Mesendoderm (in vitro differentiated cells): ENCODE measurements at regions not wholly inside any gene's neighbourhood (a gene's known extent, or its start where the extent isn't known, plus 50 kb on each side); places are given as distances from the start of the nearest gene placed in this dataset.

ENCODE experiments used
- DNase-seq: peaks from one replicate; pipeline ENCODE4 v3.0.0; 2013
- H2AK5ac ChIP-seq: 2 replicates; pipeline ENCODE4 v1.6.1; 2013; ENCODE audit warnings: low read length, inconsistent platforms
- H2BK120ac ChIP-seq: 2 replicates; pipeline ENCODE4 v1.6.1; 2013; ENCODE audit warnings: low read depth, mild to moderate bottlenecking, low read length, moderate library complexity, mixed read lengths
- H2BK15ac ChIP-seq: replicated peaks from 2 replicates; pipeline ENCODE4 v1.6.1; 2013; ENCODE audit warnings: low read depth, mild to moderate bottlenecking, moderate library complexity
- H2BK5ac ChIP-seq: 2 replicates; pipeline ENCODE4 v1.6.1; 2013; ENCODE audit warnings: low read length, inconsistent platforms
- H3K18ac ChIP-seq: 2 replicates; pipeline ENCODE4 v1.6.1; 2013; ENCODE audit warnings: mild to moderate bottlenecking, low read length, mixed read lengths
- H3K23ac ChIP-seq: one replicate; pipeline ENCODE4 v1.6.1; 2013; ENCODE audit warnings: low read length
- H3K27ac ChIP-seq: 2 replicates; pipeline ENCODE4 v1.5.1; 2013; ENCODE audit warnings: low read depth, mild to moderate bottlenecking, inconsistent platforms, low read length, moderate library complexity
- H3K27me3 ChIP-seq: 2 replicates; pipeline ENCODE4 v1.6.1; 2013; ENCODE audit warnings: low read length, control low read depth, mild to moderate bottlenecking, inconsistent platforms; ENCODE audit not compliant: insufficient read depth, poor library complexity
- H3K36me3 ChIP-seq: 2 replicates; pipeline ENCODE4 v1.6.1; 2013; ENCODE audit warnings: low read length, inconsistent platforms; ENCODE audit not compliant: control insufficient read depth, insufficient read depth
- H3K4ac ChIP-seq: one replicate; pipeline ENCODE4 v1.6.1; 2013; ENCODE audit warnings: low read depth, mild to moderate bottlenecking, low read length, moderate library complexity
- H3K4me1 ChIP-seq: 2 replicates; pipeline ENCODE4 v1.6.1; 2013; ENCODE audit warnings: low read depth, low read length, inconsistent platforms; ENCODE audit not compliant: control insufficient read depth
- H3K4me2 ChIP-seq: 2 replicates; pipeline ENCODE4 v1.6.1; 2013; ENCODE audit warnings: low read length
- H3K4me3 ChIP-seq: 2 replicates; pipeline ENCODE4 v1.5.1; 2013; ENCODE audit warnings: mild to moderate bottlenecking, low read length
- H3K56ac ChIP-seq: one replicate; pipeline ENCODE4 v1.6.1; 2013; ENCODE audit warnings: low read length
- H3K79me1 ChIP-seq: 2 replicates; pipeline ENCODE4 v1.6.1; 2013; ENCODE audit warnings: low read length, inconsistent platforms
- H3K79me2 ChIP-seq: 2 replicates; pipeline ENCODE4 v1.6.1; 2013; ENCODE audit warnings: mild to moderate bottlenecking, low read length; ENCODE audit not compliant: control insufficient read depth, insufficient read depth
- H3K9ac ChIP-seq: 2 replicates; pipeline ENCODE4 v1.6.1; 2013; ENCODE audit warnings: low read length, inconsistent platforms
- H4K5ac ChIP-seq: one replicate; pipeline ENCODE4 v1.6.1; 2013; ENCODE audit warnings: low read length
- H4K8ac ChIP-seq: one replicate; pipeline ENCODE4 v1.6.1; 2013; ENCODE audit warnings: low read depth, mild to moderate bottlenecking, control low read depth, low read length, moderate library complexity
- WGBS: extraction: QIAGEN DNeasy Blood & Tissue Kit; methylation state at CpG from one replicate; pipeline ENCODE4 v1.1.7; 2013; ENCODE audit warnings: low lambda C conversion rate, missing lambda C conversion rate; ENCODE audit not compliant: insufficient coverage; ENCODE audit errors: extremely low coverage; 5-methylcytosine and 5-hydroxymethylcytosine counted together

DNA sequence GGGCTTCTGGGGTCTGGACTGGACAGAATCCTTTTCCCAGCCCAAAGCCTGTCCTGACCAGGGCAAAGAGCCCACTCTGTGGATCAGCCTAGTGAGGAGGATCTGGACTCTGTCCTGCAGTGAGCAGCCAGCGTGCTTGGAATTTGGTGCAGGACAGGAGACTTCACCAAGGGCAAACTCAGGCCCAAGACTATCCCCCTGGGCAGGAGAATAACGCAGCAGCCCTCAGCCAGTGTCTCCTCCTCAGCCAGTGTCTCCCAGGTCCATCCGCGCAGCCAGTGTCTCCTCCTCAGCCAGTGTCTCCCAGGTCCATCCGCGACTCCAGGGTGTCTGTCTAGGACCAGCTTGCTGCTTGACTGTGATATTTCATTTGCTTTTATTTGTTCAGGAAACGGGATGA lies 1334.0 kb downstream of the TBC1D22A start:
- Histone ChIP-seq H2AK5ac (no peak overlapping the region), H4K8ac (no peak overlapping the region)
- WGBS, result no CpG with 5 or more reads among the region's 7 CpGs

DNA sequence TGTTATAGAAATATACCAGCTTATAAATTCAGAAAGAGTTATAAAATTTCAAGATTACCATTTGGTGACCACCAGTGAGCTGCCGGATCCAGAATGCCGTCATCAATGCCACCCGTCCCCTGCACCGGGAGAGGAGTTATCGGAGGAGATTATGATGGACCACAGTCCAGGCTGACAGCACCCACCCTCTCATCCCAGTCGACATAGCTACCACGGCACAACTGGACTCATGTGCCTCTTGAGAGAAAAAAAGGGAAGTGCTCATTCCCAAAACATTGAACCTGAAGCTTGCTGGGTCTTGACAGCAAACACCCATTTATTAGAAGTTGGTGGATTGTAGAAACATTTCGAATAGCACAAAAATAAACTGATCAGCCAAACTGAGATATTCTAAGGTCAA lies 1331.5 kb downstream of the TBC1D22A start:
- Histone ChIP-seq H2BK5ac (no peak overlapping the region), H4K8ac (no peak overlapping the region), H3K36me3 (no peaks in the 10 kb centered on the region), H3K79me1 (no peaks in the 10 kb centered on the region), H3K4me3 (no peak overlapping the region), H2BK120ac (no peak overlapping the region), H3K27me3 (no peaks in the 10 kb centered on the region), H3K4ac (no peak overlapping the region), H3K23ac (no peak overlapping the region), H3K27ac (no peak overlapping the region), H2AK5ac (no peak overlapping the region), H3K56ac (no peak overlapping the region), H3K79me2 (no peaks in the 10 kb centered on the region), H4K5ac (no peak overlapping the region), H3K9ac (no peak overlapping the region), H3K18ac (no peak overlapping the region), H3K4me1 (no peaks in the 10 kb centered on the region), H3K4me2 (no peak overlapping the region), H2BK15ac (no peak overlapping the region)
- no CpG with 5 or more reads among the region's 8 CpGs for WGBS
- DNase-seq, result no peak

More for the DNA sequence above, 1334.0 kb downstream of the TBC1D22A start:
- Histone ChIP-seq H2BK15ac (no peak overlapping the region), H3K4me3 (no peak overlapping the region), H3K79me1 (no peaks in the 10 kb centered on the region), H3K79me2 (no peaks in the 10 kb centered on the region), H4K5ac (no peak overlapping the region), H3K4ac (no peak overlapping the region), H2BK120ac (no peak overlapping the region), H3K18ac (no peak overlapping the region), H3K27ac (no peak overlapping the region), H2BK5ac (no peak overlapping the region), H3K23ac (no peak overlapping the region), H3K9ac (no peak overlapping the region), H3K27me3 (no peaks in the 10 kb centered on the region), H3K4me2 (no peak overlapping the region), H3K56ac (no peak overlapping the region), H3K36me3 (no peaks in the 10 kb centered on the region), H3K4me1 (no peaks in the 10 kb centered on the region)
- no peak for DNase-seq

DNA sequence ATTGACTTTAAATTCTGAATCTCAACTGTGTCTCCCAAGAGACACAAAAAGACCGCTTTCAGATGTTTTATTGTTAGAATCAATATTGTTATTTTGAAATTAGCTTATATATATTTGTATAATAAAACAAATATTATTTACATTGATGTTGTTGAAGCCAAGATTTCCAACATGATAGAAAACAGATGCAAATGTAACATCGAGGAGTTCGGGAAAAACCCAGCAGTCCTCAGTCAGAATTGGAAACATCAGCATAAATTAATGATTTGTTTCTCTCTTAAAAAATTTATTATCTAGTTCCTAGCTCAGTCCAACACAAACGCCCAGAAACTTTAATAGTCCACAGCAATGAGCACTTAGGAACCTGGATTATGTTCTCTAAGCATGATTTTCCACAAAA lies 1330.4 kb downstream of the TBC1D22A start:
- Histone ChIP-seq H3K36me3 (no peaks in the 10 kb centered on the region), H2BK15ac (no peak overlapping the region), H3K79me1 (no peaks in the 10 kb centered on the region), H2AK5ac (no peak overlapping the region), H3K23ac (no peak overlapping the region), H3K4me2 (no peak overlapping the region), H3K56ac (no peak overlapping the region), H2BK120ac (no peak overlapping the region), H4K5ac (no peak overlapping the region), H3K27me3 (no peaks in the 10 kb centered on the region), H3K4me1 (no peaks in the 10 kb centered on the region), H2BK5ac (no peak overlapping the region), H3K9ac (no peak overlapping the region), H3K18ac (no peak overlapping the region), H3K27ac (no peak overlapping the region), H3K79me2 (no peaks in the 10 kb centered on the region), H3K4ac (no peak overlapping the region), H4K8ac (no peak overlapping the region), H3K4me3 (no peak overlapping the region)
- no CpG with 5 or more reads among the region's 4 CpGs for WGBS
- no peak for DNase-seq

DNA sequence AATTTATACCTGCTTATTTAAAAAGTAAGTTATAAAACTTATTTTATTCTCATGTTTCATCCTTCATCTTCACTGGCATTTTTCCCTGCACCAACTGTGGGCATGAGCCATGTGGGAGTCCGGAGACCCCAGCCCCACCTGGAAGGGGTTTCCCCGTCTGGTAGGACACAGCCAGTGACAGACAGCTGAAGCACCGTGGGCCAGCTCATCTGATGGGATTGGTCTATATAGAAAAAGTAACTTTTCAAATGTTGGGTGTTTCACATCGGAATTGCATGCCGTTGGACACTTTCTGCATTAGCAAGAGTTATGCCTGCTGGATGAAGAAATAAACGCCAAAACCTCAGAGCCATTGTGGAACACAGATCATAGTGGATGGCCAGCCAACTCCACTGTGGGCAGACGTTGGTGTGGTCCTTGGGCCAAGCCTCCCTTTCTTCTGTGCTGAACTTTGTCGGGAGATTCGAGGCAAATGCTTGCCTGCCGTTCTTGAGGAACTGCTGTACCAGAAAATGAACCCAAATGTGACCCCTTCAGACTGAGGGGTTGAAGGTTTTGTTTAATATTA lies 1329.3 kb downstream of the TBC1D22A start:
- Histone ChIP-seq H3K79me1 (no peaks in the 10 kb centered on the region), H3K27ac (no peak overlapping the region), H3K23ac (no peak overlapping the region), H4K8ac (no peak overlapping the region), H3K18ac (no peak overlapping the region), H3K4ac (no peak overlapping the region), H2BK120ac (no peak overlapping the region), H3K4me2 (no peak overlapping the region), H3K4me1 (no peaks in the 10 kb centered on the region), H4K5ac (no peak overlapping the region), H2BK5ac (no peak overlapping the region), H2BK15ac (no peak overlapping the region), H3K4me3 (no peak overlapping the region), H3K79me2 (no peaks in the 10 kb centered on the region), H2AK5ac (no peak overlapping the region), H3K9ac (no peak overlapping the region), H3K56ac (no peak overlapping the region), H3K27me3 (no peaks in the 10 kb centered on the region), H3K36me3 (no peaks in the 10 kb centered on the region)
- no CpG with 5 or more reads among the region's 10 CpGs for WGBS
- no peak for DNase-seq

DNA sequence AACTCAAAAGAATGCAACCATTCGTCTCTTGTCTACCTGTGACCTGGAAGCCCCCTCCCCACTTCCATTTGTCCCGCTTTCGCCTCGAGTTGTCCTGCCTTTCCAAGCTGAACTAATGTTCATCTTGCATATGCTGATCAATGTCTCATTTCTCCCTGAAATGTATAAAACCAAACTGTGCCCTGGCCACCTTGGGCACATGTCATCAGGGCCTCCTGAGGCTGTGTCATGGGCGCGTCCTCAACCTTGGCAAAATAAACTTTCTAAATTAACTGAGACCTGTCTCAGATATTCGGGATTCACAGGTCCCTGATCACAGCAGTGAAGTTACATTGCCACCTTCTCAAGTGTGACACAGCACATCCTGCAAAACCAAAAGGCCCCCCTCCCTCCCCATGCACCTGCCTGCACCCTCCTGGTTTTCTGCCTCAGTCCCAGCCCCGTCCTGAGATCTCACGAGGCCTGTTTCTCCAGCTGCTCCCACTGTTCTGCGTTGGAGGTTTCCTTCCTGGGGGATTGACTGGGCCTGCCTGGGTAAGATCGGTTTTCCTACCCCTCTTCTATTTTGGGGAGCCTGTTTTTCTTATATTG lies 1328.7 kb downstream of the TBC1D22A start:
- Histone ChIP-seq H2BK15ac (no peak overlapping the region), H4K8ac (no peak overlapping the region), H3K4ac (no peak overlapping the region), H3K27ac (no peak overlapping the region), H3K79me1 (no peaks in the 10 kb centered on the region), H3K4me3 (no peak overlapping the region), H2BK120ac (no peak overlapping the region), H3K18ac (no peak overlapping the region), H3K56ac (no peak overlapping the region), H3K4me1 (no peaks in the 10 kb centered on the region), H3K4me2 (no peak overlapping the region), H3K9ac (no peak overlapping the region), H2AK5ac (no peak overlapping the region), H3K27me3 (no peaks in the 10 kb centered on the region), H3K36me3 (no peaks in the 10 kb centered on the region), H3K79me2 (no peaks in the 10 kb centered on the region), H3K23ac (no peak overlapping the region), H2BK5ac (no peak overlapping the region), H4K5ac (no peak overlapping the region)
- no peak for DNase-seq
- no CpG with 5 or more reads among the region's 11 CpGs for WGBS

DNA sequence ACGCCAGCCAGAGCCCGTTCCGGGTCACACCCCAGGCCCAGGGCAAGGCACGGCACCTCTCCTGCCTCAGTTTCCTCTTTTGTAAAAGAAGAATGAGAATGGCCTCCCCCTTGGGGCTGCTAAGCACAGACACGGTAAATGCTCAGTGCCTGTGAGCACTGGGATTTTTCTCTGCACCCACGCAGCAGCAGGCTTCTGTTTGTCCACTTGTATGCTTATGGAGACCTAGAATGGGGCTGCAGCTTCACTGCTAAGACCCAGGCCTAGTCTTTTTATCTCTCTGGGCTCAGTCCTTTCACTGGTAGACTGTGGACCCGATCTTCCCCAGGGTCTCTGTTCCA lies 1327.9 kb downstream of the TBC1D22A start:
- Histone ChIP-seq H3K36me3 (no peaks in the 10 kb centered on the region), H4K8ac (no peak overlapping the region), H4K5ac (no peak overlapping the region), H2BK120ac (no peak overlapping the region), H3K18ac (no peak overlapping the region), H3K27me3 (no peaks in the 10 kb centered on the region), H3K4me3 (no peak overlapping the region), H2BK15ac (no peak overlapping the region), H3K9ac (no peak overlapping the region), H3K4me1 (no peaks in the 10 kb centered on the region), H2BK5ac (no peak overlapping the region), H3K79me1 (no peaks in the 10 kb centered on the region), H3K79me2 (no peaks in the 10 kb centered on the region), H3K56ac (no peak overlapping the region), H3K4me2 (no peak overlapping the region), H3K23ac (no peak overlapping the region), H2AK5ac (no peak overlapping the region), H3K27ac (no peak overlapping the region), H3K4ac (no peak overlapping the region)
- DNase-seq, result no peak
- no CpG with 5 or more reads among the region's 7 CpGs for WGBS
